SK-N-SH treated with all-trans-retinoic acid at 6 μM for 48 hours (cell line): ENCODE measurements at regions not wholly inside any gene's neighbourhood (a gene's known extent, or its start where the extent isn't known, plus 50 kb on each side); places are given as distances from the start of the nearest gene placed in this dataset.

Experiments
- ATAC-seq: fragments of 200-7000 bp; cut with Tn5 transposase; 3 replicates; pipeline ENCODE4 v1.9.1; 2020; ENCODE audit warnings: mild to moderate bottlenecking, moderate library complexity
- ARNTL ChIP-seq: fragments of 450-650 bp; formaldehyde crosslinking; IDR thresholded peaks from 2 replicates; pipeline ENCODE4 v1.5.0; 2020; ENCODE audit warnings: low read depth, mild to moderate bottlenecking, moderate library complexity, borderline replicate concordance
- BACH2 ChIP-seq: fragments of 250-450 bp; sonication (Bioruptor Pico); IDR thresholded peaks from 2 replicates; pipeline ENCODE4 v1.9.0; 2021; ENCODE audit warnings: mild to moderate bottlenecking, borderline replicate concordance
- CSDC2 ChIP-seq: fragments of 250-450 bp; sonication (Bioruptor Pico); IDR thresholded peaks from 2 replicates; pipeline ENCODE4 v1.5.0; 2020; ENCODE audit warnings: mild to moderate bottlenecking, moderate library complexity
- GLIS3 ChIP-seq: fragments of 250-450 bp; sonication (Bioruptor Pico); IDR thresholded peaks from 2 replicates; pipeline ENCODE4 v1.5.0; 2020; ENCODE audit warnings: mild to moderate bottlenecking, moderate library complexity
- OSR1 ChIP-seq: fragments of 250-450 bp; sonication (Bioruptor Pico); IDR thresholded peaks from 2 replicates; pipeline ENCODE4 v1.8.0; 2022; ENCODE audit warnings: moderate library complexity, mild to moderate bottlenecking, inconsistent platforms
- PPARA ChIP-seq: fragments of 250-450 bp; sonication (Bioruptor Pico); IDR thresholded peaks from 2 replicates; pipeline ENCODE4 v1.5.0; 2020; ENCODE audit warnings: mild to moderate bottlenecking, borderline replicate concordance
- RARB ChIP-seq: fragments of 250-450 bp; sonication (Bioruptor Pico); IDR thresholded peaks from 2 replicates; pipeline ENCODE4 v1.8.0; 2021; ENCODE audit warnings: mild to moderate bottlenecking, moderate library complexity
- TCF4 ChIP-seq: fragments of 250-450 bp; sonication (Bioruptor Pico); IDR thresholded peaks from 2 replicates; pipeline ENCODE4 v1.8.0; 2021; ENCODE audit warnings: mild to moderate bottlenecking, moderate library complexity, borderline replicate concordance
- TOX ChIP-seq: fragments of 250-450 bp; sonication (Bioruptor Pico); IDR thresholded peaks from 2 replicates; pipeline ENCODE4 v1.8.0; 2021; ENCODE audit warnings: mild to moderate bottlenecking, moderate library complexity, borderline replicate concordance
- ZC3H10 ChIP-seq: fragments of 250-450 bp; sonication (Bioruptor Pico); IDR thresholded peaks from 2 replicates; pipeline ENCODE4 v1.5.1; 2021; ENCODE audit warnings: mild to moderate bottlenecking, moderate library complexity
- ZFP3 ChIP-seq: fragments of 250-450 bp; sonication (Bioruptor Pico); IDR thresholded peaks from 2 replicates; pipeline ENCODE4 v1.5.0; 2020; ENCODE audit warnings: mild to moderate bottlenecking, moderate library complexity
- ZFP30 ChIP-seq: fragments of 450-650 bp; formaldehyde crosslinking; IDR thresholded peaks from 2 replicates; pipeline ENCODE4 v1.5.0; 2022; ENCODE audit warnings: mild to moderate bottlenecking, moderate library complexity
- ZNF565 ChIP-seq: fragments of 450-650 bp; formaldehyde crosslinking; conservative IDR thresholded peaks from 2 replicates; pipeline ENCODE4 v1.5.0; 2020; ENCODE audit warnings: low read depth, mild to moderate bottlenecking, moderate library complexity
- ZNF70 ChIP-seq: fragments of 450-650 bp; formaldehyde crosslinking; IDR thresholded peaks from 2 replicates; pipeline ENCODE4 v1.5.0; 2020; ENCODE audit warnings: mild to moderate bottlenecking, moderate library complexity
- ZNF8 ChIP-seq: fragments of 450-650 bp; formaldehyde crosslinking; IDR thresholded peaks from 2 replicates; pipeline ENCODE4 v1.5.0; 2020; ENCODE audit warnings: mild to moderate bottlenecking, moderate library complexity
- TF ChIP-seq, protein P1 (sequence below): fragments of 250-450 bp; sonication (Bioruptor Pico); IDR thresholded peaks from 2 replicates; pipeline ENCODE4 v1.5.1; 2020; ENCODE audit warnings: low read depth, mild to moderate bottlenecking, moderate library complexity
- TF ChIP-seq, protein P2 (sequence below): fragments of 250-450 bp; sonication (Bioruptor Pico); IDR thresholded peaks from 2 replicates; pipeline ENCODE4 v1.8.0; 2021; ENCODE audit warnings: low read depth, mild to moderate bottlenecking, moderate library complexity, borderline replicate concordance
- TF ChIP-seq, protein P3 (sequence below): fragments of 250-450 bp; sonication (Bioruptor Pico); IDR thresholded peaks from 2 replicates; pipeline ENCODE4 v1.8.0; 2020; ENCODE audit warnings: mild to moderate bottlenecking, moderate library complexity, borderline replicate concordance
- TF ChIP-seq, protein P4 (sequence below): fragments of 250-450 bp; sonication (Bioruptor Pico); IDR thresholded peaks from 2 replicates; pipeline ENCODE4 v1.5.0; 2020; ENCODE audit warnings: mild to moderate bottlenecking, moderate library complexity

DNA sequence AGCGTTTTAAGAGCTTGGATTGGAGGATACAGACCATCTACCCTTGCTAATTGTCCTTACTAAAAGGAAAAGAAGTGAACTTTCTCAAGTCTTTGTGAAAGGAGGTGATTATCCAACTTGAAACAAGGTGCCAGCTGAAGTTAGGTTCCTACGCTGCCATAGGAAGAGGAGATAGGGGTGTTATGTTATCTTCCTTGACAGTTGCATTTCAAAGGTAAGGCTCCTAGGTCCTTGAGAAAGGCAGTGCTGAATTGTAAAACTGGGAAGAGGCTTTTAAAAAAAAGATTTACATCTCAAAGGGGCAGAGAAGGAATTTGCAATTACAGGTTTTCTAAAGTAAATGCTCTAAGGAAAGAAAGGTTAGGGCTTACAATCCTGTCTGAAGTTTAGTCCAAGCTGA, 810.2 kb upstream of the LRATD1 start:
- ATAC-seq = no peak
- TF ChIP-seq TOX (CRISPR knock-in tag) = no peak
- TF ChIP-seq, protein P1, sequence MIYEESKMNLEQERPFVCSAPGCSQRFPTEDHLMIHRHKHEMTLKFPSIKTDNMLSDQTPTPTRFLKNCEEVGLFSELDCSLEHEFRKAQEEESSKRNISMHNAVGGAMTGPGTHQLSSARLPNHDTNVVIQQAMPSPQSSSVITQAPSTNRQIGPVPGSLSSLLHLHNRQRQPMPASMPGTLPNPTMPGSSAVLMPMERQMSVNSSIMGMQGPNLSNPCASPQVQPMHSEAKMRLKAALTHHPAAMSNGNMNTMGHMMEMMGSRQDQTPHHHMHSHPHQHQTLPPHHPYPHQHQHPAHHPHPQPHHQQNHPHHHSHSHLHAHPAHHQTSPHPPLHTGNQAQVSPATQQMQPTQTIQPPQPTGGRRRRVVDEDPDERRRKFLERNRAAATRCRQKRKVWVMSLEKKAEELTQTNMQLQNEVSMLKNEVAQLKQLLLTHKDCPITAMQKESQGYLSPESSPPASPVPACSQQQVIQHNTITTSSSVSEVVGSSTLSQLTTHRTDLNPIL = no peak
- TF ChIP-seq TCF4 = no peak
- no peak for TF ChIP-seq ZFP3 (CRISPR knock-in tag)
- TF ChIP-seq ZNF565 (CRISPR knock-in tag) = no peak
- TF ChIP-seq, protein P2, sequence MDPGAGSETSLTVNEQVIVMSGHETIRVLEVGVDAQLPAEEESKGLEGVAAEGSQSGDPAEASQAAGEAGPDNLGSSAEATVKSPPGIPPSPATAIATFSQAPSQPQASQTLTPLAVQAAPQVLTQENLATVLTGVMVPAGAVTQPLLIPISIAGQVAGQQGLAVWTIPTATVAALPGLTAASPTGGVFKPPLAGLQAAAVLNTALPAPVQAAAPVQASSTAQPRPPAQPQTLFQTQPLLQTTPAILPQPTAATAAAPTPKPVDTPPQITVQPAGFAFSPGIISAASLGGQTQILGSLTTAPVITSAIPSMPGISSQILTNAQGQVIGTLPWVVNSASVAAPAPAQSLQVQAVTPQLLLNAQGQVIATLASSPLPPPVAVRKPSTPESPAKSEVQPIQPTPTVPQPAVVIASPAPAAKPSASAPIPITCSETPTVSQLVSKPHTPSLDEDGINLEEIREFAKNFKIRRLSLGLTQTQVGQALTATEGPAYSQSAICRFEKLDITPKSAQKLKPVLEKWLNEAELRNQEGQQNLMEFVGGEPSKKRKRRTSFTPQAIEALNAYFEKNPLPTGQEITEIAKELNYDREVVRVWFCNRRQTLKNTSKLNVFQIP (CRISPR knock-in tag) = no peak
- TF ChIP-seq ZNF70 (CRISPR knock-in tag) = no peak
- TF ChIP-seq, protein P3, sequence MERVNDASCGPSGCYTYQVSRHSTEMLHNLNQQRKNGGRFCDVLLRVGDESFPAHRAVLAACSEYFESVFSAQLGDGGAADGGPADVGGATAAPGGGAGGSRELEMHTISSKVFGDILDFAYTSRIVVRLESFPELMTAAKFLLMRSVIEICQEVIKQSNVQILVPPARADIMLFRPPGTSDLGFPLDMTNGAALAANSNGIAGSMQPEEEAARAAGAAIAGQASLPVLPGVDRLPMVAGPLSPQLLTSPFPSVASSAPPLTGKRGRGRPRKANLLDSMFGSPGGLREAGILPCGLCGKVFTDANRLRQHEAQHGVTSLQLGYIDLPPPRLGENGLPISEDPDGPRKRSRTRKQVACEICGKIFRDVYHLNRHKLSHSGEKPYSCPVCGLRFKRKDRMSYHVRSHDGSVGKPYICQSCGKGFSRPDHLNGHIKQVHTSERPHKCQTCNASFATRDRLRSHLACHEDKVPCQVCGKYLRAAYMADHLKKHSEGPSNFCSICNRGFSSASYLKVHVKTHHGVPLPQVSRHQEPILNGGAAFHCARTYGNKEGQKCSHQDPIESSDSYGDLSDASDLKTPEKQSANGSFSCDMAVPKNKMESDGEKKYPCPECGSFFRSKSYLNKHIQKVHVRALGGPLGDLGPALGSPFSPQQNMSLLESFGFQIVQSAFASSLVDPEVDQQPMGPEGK (CRISPR knock-in tag) = no peak

DNA sequence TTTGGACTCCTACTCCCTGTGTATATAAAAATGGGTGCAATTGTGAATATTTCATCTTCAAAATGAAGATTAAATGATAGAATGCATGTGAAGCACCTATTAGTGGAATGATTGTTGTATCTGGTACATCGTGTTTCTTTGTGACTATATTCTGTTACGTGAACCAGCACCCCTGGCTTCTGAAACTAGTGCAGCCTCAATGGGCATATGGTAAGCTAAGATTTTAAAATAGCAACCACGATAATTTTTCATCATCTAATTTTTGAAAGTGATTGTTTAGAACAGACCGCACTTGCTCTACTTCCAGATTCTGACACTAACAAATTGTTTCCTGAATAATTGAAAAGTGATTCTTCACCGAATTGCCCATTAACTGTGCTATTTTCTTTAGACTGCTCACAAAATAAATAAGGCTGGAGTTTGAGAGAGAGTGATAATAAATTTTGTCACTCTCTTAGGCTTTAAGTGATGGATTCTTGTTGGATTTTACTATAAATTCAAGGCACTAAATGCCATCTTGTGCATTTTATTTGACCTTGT, 806.1 kb upstream of the LRATD1 start:
- TF ChIP-seq, protein P1 = no peak
- TF ChIP-seq GLIS3 (no peak), ZNF70 (CRISPR knock-in tag) (no peak), CSDC2 (no peak), RARB (CRISPR knock-in tag) (no peak), ZNF8 (no peak), ZFP3 (CRISPR knock-in tag) (no peak), ARNTL (CRISPR knock-in tag) (no peak), OSR1 (no peak), ZFP30 (CRISPR knock-in tag) (no peak), TCF4 (no peak), ZC3H10 (CRISPR knock-in tag) (no peak), PPARA (CRISPR knock-in tag) (no peak), BACH2 (CRISPR knock-in tag) (no peak)
- TF ChIP-seq, protein P3 (CRISPR knock-in tag) = no peak
- TF ChIP-seq, protein P4, sequence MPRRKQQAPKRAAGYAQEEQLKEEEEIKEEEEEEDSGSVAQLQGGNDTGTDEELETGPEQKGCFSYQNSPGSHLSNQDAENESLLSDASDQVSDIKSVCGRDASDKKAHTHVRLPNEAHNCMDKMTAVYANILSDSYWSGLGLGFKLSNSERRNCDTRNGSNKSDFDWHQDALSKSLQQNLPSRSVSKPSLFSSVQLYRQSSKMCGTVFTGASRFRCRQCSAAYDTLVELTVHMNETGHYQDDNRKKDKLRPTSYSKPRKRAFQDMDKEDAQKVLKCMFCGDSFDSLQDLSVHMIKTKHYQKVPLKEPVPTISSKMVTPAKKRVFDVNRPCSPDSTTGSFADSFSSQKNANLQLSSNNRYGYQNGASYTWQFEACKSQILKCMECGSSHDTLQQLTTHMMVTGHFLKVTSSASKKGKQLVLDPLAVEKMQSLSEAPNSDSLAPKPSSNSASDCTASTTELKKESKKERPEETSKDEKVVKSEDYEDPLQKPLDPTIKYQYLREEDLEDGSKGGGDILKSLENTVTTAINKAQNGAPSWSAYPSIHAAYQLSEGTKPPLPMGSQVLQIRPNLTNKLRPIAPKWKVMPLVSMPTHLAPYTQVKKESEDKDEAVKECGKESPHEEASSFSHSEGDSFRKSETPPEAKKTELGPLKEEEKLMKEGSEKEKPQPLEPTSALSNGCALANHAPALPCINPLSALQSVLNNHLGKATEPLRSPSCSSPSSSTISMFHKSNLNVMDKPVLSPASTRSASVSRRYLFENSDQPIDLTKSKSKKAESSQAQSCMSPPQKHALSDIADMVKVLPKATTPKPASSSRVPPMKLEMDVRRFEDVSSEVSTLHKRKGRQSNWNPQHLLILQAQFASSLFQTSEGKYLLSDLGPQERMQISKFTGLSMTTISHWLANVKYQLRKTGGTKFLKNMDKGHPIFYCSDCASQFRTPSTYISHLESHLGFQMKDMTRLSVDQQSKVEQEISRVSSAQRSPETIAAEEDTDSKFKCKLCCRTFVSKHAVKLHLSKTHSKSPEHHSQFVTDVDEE = no peak
- TF ChIP-seq, protein P2 (CRISPR knock-in tag) = no peak
- ATAC-seq = no peak
